Fibroblast of lung (primary cell): ENCODE measurements at regions not wholly inside any gene's neighbourhood (a gene's known extent, or its start where the extent isn't known, plus 50 kb on each side); places are given as distances from the start of the nearest gene placed in this dataset.

Experiments
- CTCF ChIP-seq, 2 donors: IDR thresholded peaks in 1 of 2; conservative IDR thresholded peaks in 1 of 2; 1 replicate in 1 of 2; 2 replicates in 1 of 2; pipeline ENCODE4 v1.5.1; 2011 to 2012; ENCODE audit warnings: low read length in 2 of 2, control low read depth in 1 of 2, inconsistent platforms in 1 of 2, low read depth in 1 of 2, mild to moderate bottlenecking in 1 of 2
- EZH2 ChIP-seq: IDR thresholded peaks from 2 replicates; pipeline ENCODE4 v1.5.1; 2012; ENCODE audit warnings: low read length, control low read depth, mild to moderate bottlenecking; ENCODE audit errors: missing control alignments

GRCh38 chr16:52770828-52771227 lies 223.9 kb upstream of the TOX3 start:
- no peak for TF ChIP-seq CTCF (conservative IDR thresholded peaks at IDR 0.05 in 1 of 2, IDR thresholded peaks at IDR 0.05 in 1 of 2; ENCODE audit: low read depth in 1 of 2, low read length in 2 of 2)
- no peak for TF ChIP-seq EZH2
